GM19397 (cell line): ENCODE measurements at regions not wholly inside any gene's neighbourhood (a gene's known extent, or its start where the extent isn't known, plus 50 kb on each side); places are given as distances from the start of the nearest gene placed in this dataset.

Experiments
- ATAC-seq: cut with Tn5 transposase; IDR thresholded peaks from one replicate; pipeline ENCODE4 v1.9.1; 2021; ENCODE audit warnings: mild to moderate bottlenecking, moderate library complexity; ENCODE audit not compliant: unreplicated experiment

DNA sequence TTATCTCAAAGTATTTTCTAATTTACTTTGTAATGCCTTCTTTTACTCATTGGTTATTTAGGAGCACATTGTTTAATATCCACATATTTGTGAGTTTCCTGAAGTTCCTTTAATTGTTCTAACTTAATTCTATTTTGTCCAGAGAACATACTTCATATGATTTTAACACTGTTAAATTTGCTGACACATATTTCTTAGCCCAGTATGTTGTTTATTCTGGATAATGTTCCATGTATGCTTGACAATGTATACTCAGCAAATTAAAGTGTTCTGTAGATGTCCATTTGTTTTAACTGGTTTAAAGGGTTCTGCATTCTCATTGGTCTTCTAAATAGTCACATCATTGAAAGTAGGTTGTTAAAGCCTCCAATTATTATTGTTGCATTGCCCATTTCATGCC, 643.7 kb upstream of the NR5A2 start:
- no peak for ATAC-seq

GRCh38 chr1:199394856-199395255, 632.7 kb upstream of the NR5A2 start:
- ATAC-seq = no peak

- ATAC-seq = no peak
Observed at GRCh38 chr1:199396456-199396855, 631.1 kb upstream of the NR5A2 start.

GRCh38 chr1:199399996-199400724, 627.4 kb upstream of the NR5A2 start:
- peak; percentile 53 for ATAC-seq

GRCh38 chr1:199403531-199404116, 623.9 kb upstream of the NR5A2 start:
- ATAC-seq = no peak

GRCh38 chr1:199404191-199404590, 623.3 kb upstream of the NR5A2 start:
- ATAC-seq = no peak

DNA sequence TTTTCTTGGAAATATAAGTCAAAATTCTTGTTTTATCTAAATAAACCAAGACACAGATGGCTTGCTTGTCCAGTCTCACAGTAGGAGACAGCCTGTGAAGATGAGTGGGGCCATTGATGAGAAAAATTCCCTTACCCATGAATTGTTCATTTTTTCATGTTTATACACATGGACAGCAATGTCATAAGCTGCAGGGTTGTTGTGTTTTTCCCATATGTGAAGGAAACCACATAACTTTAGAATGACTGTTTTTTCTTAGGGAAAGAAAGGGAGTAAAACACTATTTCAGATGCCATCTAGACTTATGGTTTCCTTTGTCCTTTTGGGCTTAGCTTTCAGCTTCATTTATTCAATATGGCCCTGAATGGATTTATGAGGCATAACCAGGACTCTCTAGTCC, 622.5 kb upstream of the NR5A2 start:
- ATAC-seq = no peak

GRCh38 chr1:199405634-199406196, 621.8 kb upstream of the NR5A2 start:
- ATAC-seq = no peak

- ATAC-seq = no peak
Observed at GRCh38 chr1:199410462-199410861, 617.0 kb upstream of the NR5A2 start.

DNA sequence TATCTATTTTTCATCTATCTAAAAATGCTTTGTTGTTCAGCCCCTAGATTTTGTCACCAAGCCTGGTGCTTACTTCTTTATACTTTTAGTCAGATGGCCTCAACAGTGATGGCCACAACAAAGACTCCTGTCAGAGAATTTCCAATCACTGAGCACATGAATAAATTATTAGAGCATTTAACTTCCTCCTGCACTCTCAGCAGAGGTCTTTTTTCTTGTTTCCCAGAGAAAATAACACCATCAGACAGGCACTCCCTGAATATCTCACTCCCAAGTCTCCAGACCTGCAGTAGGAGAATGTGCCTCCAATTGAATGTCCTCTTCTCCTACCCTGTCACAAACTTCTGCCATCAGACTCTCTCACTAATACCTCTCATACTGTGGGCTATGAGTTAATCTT, 616.0 kb upstream of the NR5A2 start:
- ATAC-seq = no peak

- no peak for ATAC-seq
Observed at GRCh38 chr1:199422206-199422605, 605.3 kb upstream of the NR5A2 start.

- ATAC-seq = no peak
Observed at GRCh38 chr1:199447906-199448305, 579.6 kb upstream of the NR5A2 start.

DNA sequence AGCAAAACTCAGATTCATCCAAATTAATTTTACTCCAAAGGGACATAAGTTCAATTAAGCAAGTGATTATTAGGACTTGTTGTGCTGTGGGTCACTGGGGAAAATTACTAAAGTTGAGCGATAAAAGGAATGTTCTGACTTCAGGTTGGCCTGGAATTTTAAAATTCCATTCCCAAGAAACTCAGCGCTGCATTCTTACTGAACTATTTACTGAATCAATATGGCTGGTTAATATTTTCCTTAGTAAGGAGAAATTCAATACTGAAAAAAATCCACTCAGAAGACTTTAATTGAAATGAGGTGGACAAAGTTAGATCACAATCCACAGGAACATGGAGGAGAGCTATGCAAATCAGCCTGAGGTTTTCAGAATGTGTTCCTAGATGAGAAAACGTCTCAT, 578.9 kb upstream of the NR5A2 start:
- ATAC-seq = no peak

DNA sequence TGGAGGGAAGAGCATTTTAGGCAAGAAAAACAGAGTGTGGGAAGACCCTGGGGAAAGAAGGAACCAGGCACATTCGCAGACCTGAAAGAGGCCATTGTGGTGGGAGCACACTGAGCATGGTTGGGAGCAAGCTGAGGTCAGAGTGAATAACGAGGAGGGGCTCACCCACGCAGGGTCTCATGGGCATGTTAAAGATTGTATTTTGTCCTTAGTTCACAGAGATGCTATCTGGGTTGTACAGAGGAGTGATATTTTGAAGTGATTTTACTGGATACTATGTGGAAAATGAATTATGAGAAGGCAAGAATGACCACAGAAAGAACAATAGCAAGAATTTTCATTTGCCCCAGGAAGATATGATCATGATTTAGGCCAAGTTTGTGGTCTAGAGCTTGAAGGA, 578.3 kb upstream of the NR5A2 start:
- ATAC-seq = no peak

- no peak for ATAC-seq
Observed at GRCh38 chr1:199449681-199450080, 577.8 kb upstream of the NR5A2 start.

GRCh38 chr1:199452627-199453026, 574.9 kb upstream of the NR5A2 start:
- no peak for ATAC-seq

DNA sequence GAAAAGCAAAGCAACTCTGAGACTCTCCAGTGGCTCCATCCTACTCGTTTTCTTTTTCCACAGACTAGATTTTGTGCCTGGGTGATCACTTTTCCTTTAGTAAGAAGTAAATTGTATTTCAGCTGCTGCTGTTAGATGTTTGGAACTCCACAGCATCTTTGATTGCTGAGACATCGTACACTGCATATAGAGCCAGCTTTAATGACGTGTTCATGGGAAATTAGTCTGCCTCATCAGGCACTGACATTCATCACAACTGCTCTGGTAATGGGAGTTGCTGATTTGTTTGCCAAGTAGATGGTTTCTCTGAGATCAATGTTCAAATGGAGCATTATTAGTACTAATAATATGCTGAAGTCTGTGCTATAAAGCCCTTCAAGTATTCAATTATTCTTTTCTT, 573.8 kb upstream of the NR5A2 start:
- no peak for ATAC-seq

DNA sequence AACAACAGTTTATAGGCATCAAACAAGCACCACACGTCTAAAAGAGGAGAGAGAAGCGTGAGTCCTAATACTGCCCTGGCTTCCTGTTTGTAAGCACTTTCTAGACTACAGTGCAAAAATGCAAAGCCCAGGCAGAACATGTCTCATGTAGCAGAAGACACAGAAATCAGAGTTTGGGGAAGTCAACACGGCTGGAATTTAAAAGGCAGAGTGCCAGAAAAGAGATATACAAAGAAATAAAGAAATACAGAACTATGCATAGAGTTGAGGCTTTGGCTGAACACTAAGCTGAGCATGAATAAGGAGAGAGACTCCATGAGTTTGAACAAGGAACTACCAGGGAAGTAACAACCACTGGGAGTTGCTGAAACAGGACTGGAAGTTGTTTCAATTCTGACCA, 566.6 kb upstream of the NR5A2 start:
- ATAC-seq = no peak

DNA sequence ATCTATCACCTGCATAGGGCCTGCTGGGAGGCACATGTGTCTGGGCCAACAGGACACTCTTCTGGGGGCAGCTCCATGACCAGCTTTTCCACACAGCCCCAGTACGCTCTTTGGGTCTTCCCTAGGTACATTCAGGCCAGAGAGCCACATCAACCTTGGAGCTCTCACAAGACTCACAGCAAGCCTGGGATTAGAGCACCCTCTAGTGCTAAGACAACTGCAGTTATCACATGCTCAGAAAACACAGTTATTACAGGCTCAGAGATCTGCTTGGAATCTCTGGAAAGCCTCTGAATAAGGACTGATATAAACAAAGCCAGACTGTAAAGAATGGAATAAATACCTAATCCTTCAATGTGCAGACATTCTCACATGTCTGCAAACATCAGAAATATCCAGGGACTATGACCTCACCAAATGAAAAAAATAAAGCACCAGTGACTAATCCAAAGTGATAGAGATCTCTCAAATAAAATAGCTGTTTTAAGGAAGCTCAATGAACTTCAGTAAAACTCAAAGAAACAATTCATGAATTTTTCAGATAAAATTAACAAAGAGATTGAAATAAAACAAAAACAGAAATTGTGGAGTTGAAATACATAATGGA, 563.9 kb upstream of the NR5A2 start:
- no peak for ATAC-seq

DNA sequence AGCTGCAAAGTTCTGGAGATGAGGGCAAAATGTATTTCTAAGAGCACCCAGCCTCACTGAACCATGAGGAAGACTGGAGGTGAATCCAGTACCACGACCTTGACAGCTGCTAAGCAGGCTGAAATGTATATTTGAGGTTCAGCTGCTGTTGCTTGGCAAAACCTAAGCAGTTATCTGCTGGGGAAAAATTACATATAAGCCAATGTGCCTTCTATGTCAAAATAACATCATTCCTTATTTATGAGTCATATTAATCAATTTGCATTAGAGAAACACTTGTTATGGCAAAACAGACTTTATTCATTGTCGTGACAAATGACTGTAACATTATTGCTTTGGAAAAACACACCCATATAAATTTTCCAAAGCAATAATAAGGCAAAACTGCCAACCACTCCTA, 560.5 kb upstream of the NR5A2 start:
- no peak for ATAC-seq

DNA sequence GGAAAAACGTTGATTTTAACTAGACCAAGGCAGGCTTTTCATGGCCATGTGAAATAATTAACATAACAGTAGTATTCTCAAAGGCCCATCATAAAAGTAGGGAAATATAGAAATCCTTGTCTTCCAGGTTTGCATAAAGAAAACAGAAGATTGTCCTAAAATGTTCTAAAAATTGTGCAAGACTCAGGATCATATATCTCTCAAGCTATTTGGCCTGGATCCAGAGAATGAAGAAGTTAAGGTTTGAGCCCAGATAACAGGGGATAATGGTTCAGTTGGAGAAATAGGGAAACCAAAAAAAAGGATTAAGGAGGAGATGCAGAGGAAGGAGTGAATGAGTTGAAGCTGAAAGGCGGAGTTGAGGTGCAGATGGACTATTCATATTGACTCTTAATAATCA, 555.5 kb upstream of the NR5A2 start:
- no peak for ATAC-seq

- ATAC-seq = no peak
Observed at GRCh38 chr1:199472978-199473377, 554.5 kb upstream of the NR5A2 start.
